Activated CD4-positive, CD25-positive, alpha-beta regulatory T cell treated with anti-CD3 and anti-CD28 coated beads, Interleukin-2, amount 50 U/mL, for 16 hours (primary cell): ENCODE measurements at regions not wholly inside any gene's neighbourhood (a gene's known extent, or its start where the extent isn't known, plus 50 kb on each side); places are given as distances from the start of the nearest gene placed in this dataset.

ENCODE experiments used
- DNase-seq: peaks from one replicate; pipeline ENCODE4 v3.0.0-alpha.2; 2020; ENCODE audit warnings: low read depth, low spot score

GRCh38 chr13:34618654-34619053 is 323.4 kb upstream of the NBEA start:
- DNase-seq, result no peak

DNA sequence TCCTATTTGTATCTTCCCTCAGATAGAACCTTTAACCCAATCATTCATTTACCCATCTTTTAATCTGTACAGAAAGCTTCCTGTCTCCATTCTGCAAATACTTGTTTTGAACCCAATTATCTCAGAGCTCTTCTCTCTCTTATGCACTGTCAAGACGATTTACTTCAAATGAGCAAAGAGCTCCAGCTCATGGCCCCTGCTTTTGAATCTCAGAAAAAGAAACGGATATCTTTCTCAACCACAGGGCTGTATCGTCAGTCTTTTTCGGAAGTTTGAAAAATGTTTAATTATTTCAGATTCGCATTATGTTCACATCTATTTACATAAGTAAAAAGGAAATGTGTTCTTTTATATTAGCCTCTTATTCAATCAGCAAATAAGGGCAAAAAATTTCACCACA is 322.7 kb upstream of the NBEA start:
- DNase-seq, result no peak

GRCh38 chr13:34620074-34620850 is 321.8 kb upstream of the NBEA start:
- DNase-seq, result no peak

GRCh38 chr13:34620862-34621261 is 321.2 kb upstream of the NBEA start:
- no peak for DNase-seq

GRCh38 chr13:34623331-34623730 is 318.7 kb upstream of the NBEA start:
- no peak for DNase-seq

DNA sequence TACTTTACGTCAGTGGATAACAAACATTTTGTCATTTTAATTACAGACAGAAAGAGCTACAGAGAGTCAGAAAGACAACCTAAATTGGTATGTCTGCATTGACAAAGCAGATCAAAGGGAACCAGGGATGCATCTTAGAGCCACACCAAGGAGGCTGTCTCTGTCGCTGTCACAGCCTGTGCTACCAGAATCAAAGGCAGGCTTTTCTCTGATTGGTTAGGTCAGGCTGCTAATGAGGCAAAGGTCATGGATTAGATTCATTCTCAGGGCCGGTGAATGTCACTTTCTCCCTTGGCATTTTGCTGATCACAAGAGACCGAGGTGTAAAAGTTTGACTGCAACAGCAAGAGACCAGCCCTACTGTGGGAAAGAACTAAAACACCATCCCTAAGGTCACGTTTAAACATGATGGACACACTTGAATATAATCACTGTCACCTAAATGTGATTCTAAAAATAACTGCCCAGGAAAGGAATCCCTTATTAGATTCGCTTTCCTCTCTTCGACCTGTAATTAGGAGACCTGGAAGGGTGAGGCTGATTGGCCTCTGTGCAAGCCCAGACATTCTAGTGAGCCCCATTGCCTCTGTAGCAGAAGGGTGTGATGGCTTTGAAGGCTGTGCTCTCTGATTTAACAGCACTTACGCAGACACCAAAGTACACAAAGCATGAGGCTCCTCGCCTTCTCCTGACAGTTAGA is 314.4 kb upstream of the NBEA start:
- DNase-seq, result no peak

DNA sequence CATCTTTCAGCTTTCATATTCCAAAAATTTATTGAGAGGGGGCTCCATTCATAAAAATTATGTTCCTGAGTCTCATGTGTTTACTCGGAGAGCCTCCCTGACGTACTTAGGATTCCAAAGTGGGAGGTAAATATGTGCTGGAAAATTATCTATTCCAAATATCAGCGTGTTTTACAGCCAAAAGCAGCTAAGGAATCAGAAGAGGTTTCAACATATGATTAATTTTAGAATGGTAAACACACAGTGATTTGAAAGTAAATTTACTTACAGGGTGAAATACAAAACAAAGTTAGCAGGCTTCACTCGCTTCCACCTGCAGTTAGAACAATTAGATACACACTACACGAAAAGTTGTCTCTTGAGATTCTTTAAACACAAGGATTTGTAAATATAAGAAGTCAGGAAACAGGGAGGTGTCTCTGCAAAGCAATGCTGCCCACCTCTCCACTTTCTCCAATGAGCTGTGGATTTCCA is 313.8 kb upstream of the NBEA start:
- DNase-seq, result no peak

DNA sequence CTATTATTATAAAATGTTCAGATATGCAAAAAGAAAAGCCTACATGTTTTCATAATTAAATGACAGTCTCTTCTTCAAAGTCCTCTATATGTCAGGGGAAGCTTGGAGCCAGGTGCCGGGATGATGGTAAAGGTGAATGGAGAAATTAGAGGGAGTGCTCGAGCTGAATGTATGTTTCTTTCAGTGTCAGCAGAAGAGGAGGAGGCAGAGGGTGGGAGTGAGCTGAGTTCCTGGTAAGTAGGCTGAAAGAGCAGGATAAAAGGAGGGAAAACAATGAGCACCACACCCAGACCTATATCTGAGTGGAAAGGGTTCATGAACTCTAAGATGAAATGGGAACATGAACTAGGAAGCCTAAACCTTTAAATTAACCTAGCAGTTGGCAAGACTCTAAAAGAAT is 307.6 kb upstream of the NBEA start:
- DNase-seq, result no peak

DNA sequence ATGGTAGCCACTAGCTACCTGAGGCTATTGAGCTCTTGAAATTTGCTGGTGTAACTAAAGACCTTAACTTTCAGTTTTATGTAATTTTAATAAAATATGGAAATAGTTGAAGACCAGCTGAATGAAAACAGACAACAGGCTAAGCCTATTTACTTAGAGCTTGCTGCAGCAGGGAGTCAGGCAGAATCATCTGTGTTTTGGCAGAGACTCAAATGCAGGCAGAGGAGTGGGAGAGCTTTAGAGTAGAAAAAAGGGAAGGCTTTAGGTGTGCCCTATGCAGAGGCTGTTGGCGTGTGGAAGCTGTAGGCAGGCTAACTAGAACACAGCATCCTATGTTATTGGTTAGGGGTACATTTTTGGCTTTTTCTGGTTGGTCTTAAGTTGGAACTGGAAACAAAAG is 304.9 kb upstream of the NBEA start:
- no peak for DNase-seq

DNA sequence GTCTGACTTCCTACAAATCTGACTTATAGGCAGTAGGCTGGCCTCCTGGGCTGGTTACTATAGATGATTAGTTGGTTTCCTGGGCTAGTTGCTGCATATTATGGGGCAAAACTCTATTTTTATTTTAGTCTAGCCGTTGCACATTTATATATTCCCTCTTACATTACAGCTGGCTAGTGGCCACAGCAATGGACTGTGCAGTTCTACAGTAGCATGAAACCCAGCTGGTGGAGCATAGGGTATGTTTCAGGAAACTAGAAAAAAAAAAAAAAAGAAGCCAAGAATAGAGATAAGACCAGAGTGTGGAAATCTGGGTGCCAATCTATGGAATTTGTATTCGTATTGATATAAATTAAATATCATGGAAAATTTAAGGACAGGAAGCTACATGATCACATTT is 304.4 kb upstream of the NBEA start:
- no peak for DNase-seq

GRCh38 chr13:34638897-34639296 is 303.2 kb upstream of the NBEA start:
- DNase-seq, result no peak

- no peak for DNase-seq
Measured at GRCh38 chr13:34640179-34640992, 301.7 kb upstream of the NBEA start.

GRCh38 chr13:34640993-34641330 is 301.1 kb upstream of the NBEA start:
- no peak for DNase-seq

DNA sequence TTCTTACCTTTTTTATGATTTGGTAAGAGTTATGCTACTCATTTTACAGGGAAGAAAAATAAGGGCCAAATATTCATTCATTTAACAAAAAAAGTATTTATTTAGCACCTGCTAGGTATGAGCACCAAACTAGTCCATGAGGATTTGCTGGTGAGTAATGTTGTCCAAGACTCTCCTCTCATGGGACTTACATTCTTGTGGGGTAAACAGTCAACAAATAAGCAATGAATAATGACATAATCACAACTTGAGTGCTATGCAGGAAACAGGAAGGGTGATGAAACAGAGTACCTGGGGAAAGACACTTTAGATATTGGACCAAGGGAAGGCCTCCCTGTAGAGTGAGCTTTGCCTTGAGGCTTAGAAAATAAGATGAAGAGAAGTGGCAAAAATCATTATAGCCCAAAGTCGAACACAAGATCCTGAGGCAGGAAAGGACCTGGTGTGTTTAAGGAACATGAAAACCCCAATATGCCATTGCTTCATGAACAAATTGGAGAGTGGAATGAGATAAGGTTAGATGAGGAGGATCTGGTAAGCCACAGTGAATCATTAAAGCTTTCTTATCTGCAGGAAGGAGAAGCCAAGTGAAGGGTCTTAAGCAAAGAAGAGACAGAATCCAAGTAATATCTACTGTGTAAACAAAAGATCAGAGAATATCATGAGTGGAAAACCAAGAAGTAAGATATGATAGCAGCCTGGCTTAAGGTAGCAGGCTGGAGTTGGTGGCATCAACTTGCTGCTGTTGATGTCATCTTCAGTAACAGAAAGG is 294.5 kb upstream of the NBEA start:
- no peak for DNase-seq

- DNase-seq, result no peak
Measured at GRCh38 chr13:34654203-34654602, 287.9 kb upstream of the NBEA start.

DNA sequence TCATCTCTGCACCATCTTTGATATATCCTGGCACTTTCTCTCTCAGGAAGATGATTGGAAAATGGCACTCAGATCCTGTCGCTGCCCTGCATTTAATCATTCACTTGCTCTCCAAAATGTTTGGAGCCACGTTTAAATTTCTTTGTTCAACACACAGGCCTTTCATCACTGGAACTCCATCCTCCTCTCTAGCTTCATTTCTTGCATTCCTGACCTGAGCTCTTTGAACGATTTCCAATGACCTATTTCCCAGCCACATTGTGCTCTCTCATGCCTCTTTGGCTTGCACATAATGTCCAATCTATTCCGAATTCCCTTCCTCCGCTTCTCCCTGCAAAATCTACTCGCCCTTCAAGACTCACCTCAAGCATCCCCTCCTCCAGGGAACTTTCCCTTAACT is 287.4 kb upstream of the NBEA start:
- DNase-seq, result no peak

DNA sequence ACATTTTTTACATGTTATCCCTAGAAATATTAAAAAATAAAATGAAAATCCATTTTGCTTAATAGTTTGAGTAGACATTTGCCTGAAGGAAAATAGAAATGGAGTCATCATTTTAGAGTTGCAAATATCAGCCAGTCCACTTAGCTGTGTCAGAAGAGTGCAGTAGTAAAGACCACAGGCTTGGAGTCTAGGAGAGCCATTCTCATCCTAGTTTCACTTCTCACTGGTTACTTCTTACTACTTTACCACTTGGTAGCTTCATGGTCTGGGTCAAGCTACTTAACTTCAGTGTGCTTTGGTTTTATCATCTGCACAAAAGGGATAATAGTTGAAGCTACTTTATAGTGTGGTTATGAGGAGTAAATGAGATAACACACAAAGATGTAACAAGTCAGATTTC is 286.5 kb upstream of the NBEA start:
- DNase-seq, result no peak

- DNase-seq, result no peak
Measured at GRCh38 chr13:34657716-34658115, 284.4 kb upstream of the NBEA start.

DNA sequence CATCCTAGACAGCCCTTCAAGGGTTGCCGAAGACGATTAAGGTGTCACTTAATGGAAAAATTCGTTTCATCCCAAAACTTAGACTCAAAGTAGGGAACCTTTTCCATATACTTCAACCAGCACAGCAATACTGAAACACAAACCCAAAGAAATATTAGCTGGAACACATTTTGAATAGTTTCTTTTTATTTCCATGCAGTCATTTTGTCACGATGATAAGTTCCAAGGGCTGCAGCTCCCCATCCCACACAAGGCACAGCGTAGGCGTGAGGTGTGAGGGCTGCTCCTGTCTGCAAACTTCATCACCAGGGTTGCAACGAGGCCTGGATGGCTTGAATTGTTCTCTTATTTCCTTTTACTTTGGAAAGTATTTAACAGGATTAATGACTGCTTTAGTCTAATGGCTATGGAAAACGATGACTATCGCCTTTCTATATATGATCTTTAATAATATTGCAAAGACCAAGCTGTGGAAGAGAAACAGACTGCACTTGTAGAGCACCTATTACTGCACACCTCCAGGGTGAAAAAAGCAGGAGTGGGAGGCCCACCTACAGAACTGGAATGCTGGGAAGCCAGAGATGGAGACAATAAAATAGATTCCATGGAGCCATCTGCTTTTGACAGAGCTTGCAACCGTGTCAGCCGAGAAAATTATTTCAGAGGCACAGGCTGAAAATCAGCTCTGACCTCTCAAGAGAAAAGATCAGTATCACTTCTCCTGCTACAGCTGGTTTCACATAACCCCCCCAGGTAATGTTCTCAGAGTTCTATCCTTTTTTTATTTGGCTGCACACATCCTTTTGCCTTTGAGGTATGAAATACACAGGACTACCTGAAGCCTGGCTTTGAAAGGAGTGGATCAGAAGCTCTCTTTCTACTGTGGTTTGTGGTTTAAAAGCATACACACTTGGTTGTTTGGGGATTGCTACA is 274.5 kb upstream of the NBEA start:
- no peak for DNase-seq

DNA sequence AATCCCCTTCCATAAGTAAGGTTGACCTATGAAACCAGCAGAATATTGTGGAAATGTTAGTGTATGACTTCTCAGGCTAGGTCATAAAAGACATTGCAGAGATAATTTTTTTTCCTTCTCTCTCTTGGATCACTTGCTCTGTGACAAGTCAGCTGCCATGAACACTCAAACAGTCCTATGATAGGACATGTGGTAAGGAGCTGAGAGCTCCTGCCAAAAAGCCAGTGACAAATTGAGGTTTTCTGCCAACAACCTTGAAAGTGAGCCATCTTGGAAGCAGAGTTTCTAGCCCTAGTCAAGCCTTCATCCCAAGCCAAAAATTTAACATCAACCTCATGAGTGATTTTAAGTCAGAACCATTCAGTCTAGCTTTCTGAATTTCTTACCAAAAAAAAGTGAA is 270.9 kb upstream of the NBEA start:
- no peak for DNase-seq

DNA sequence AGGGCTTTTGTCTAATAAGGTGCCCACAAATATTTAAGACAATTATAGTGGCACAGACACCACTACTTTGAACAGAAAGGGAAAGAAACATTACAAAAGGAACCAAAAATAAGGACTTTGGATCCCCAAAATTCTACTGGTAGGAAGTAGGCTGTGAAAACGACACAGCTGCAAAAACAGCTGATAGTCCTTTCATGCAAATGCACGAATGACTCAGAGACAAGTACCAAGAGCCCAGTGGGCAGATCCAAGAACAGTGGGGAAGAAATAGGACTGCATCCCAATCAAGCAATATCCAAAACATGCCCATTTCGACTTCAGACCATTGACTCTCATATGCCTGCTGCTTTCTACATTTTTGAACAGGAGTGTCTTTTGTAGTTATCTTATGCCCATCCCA is 269.4 kb upstream of the NBEA start:
- DNase-seq, result no peak
